Keratinocyte (primary cell): ENCODE measurements at regions not wholly inside any gene's neighbourhood (a gene's known extent, or its start where the extent isn't known, plus 50 kb on each side); places are given as distances from the start of the nearest gene placed in this dataset.

ENCODE experiments used
- DNase-seq: peaks from one replicate; pipeline ENCODE4 v3.0.0-alpha.2; 2011; ENCODE audit warnings: low read depth, missing footprints, low spot score
- FAIRE-seq: peaks from 2 replicates; lab custom pipeline; 2011; peaks lifted over from hg19 to GRCh38; lab: Jason Lieb, UNC
- H2AFZ ChIP-seq: 2 replicates; pipeline ENCODE4 v1.6.0; 2012; ENCODE audit warnings: low read length, control low read depth, inconsistent platforms; ENCODE audit not compliant: control insufficient read depth
- H3K27ac ChIP-seq: 2 replicates; pipeline ENCODE4 v1.5.1; 2011; ENCODE audit warnings: low read length; ENCODE audit not compliant: control insufficient read depth, insufficient read depth
- H3K27me3 ChIP-seq: 3 replicates; pipeline ENCODE4 v1.6.0; 2011; ENCODE audit warnings: low read length; ENCODE audit not compliant: control insufficient read depth, insufficient read depth; ENCODE audit errors: extremely low read depth
- H3K36me3 ChIP-seq, 2 experiments: 2 replicates in 1 of 2; 3 replicates in 1 of 2; pipeline ENCODE4 v1.5.1; 2011; ENCODE audit warnings: low read length in 2 of 2, mild to moderate bottlenecking in 1 of 2; ENCODE audit not compliant: control insufficient read depth in 2 of 2, insufficient read depth in 2 of 2; ENCODE audit errors: extremely low read depth in 1 of 2
- H3K4me1 ChIP-seq: 3 replicates; pipeline ENCODE4 v1.5.1; 2011; ENCODE audit warnings: low read length; ENCODE audit not compliant: control insufficient read depth, insufficient read depth; ENCODE audit errors: extremely low read depth
- H3K4me2 ChIP-seq: 3 replicates; pipeline ENCODE4 v1.6.0; 2011; ENCODE audit warnings: low read depth, low read length; ENCODE audit not compliant: control insufficient read depth, insufficient read depth; ENCODE audit errors: extremely low read depth
- H3K4me3 ChIP-seq, 3 experiments: fragments of 200-600 bp in 1 of 3; sonication (generic) in 1 of 3; 2 replicates in 2 of 3; 3 replicates in 1 of 3; pipeline ENCODE4 v1.5.1; 2011 to 2016; ENCODE audit warnings: low read length in 3 of 3, mild to moderate bottlenecking in 3 of 3, control low read depth in 2 of 3, inconsistent platforms in 1 of 3, low read depth in 1 of 3, mixed read lengths in 1 of 3, mixed run types in 1 of 3, moderate library complexity in 1 of 3; ENCODE audit not compliant: control insufficient read depth in 2 of 3, insufficient read depth in 2 of 3; ENCODE audit errors: extremely low read depth in 1 of 3
- H3K79me2 ChIP-seq: 2 replicates; pipeline ENCODE4 v1.6.0; 2012; ENCODE audit warnings: low read length; ENCODE audit not compliant: control insufficient read depth, insufficient read depth
- H3K9ac ChIP-seq: 3 replicates; pipeline ENCODE4 v1.6.0; 2011; ENCODE audit warnings: low read length; ENCODE audit not compliant: control insufficient read depth, insufficient read depth; ENCODE audit errors: extremely low read depth
- H3K9me1 ChIP-seq: 3 replicates; pipeline ENCODE4 v1.6.0; 2011; ENCODE audit warnings: low read length; ENCODE audit not compliant: control insufficient read depth, insufficient read depth; ENCODE audit errors: extremely low read depth
- H3K9me3 ChIP-seq: 2 replicates; pipeline ENCODE4 v1.5.1; 2012; ENCODE audit warnings: low read depth, low read length; ENCODE audit not compliant: control insufficient read depth
- H4K20me1 ChIP-seq: 3 replicates; pipeline ENCODE4 v1.6.0; 2011; ENCODE audit warnings: low read length; ENCODE audit not compliant: control insufficient read depth, insufficient read depth; ENCODE audit errors: extremely low read depth
- CTCF ChIP-seq, 3 experiments: IDR thresholded peaks in 1 of 3; conservative IDR thresholded peaks in 1 of 3; optimal IDR thresholded peaks in 1 of 3; 2 replicates in 2 of 3; 3 replicates in 1 of 3; pipeline versions ENCODE3 to v1.5.1; 2011; ENCODE audit warnings: low read length in 3 of 3, mild to moderate bottlenecking in 3 of 3, moderate library complexity in 2 of 3, control low read depth in 1 of 3, inconsistent platforms in 1 of 3; ENCODE audit not compliant: insufficient read depth in 2 of 3; ENCODE audit errors: extremely low read depth in 1 of 3
- EZH2 ChIP-seq: IDR thresholded peaks from one replicate; pipeline ENCODE4 v1.6.1; 2012; ENCODE audit warnings: inconsistent platforms, mild to moderate bottlenecking, low read length, moderate library complexity
- dilution Hi-C: fragments of 300-500 bp; cut with MboI; formaldehyde crosslinking; loops from one replicate; pipeline ENCODE4 v1.7.0; 2020; ENCODE audit warnings: low sequenced_read_pairs; ENCODE audit not compliant: extremely low pct_ligation_motif_present

GRCh38 chr13:87981416-87981815 lies 310.2 kb downstream of the SLITRK5 start:
- dilution Hi-C loops: no loop called here
- Histone ChIP-seq H3K36me3 (no peaks in the 10 kb centered on the region), H3K4me2 (no peak overlapping the region), H3K4me3 (no peak overlapping the region), H3K9me1 (no peaks in the 10 kb centered on the region), H3K27me3 (no peaks in the 10 kb centered on the region), H4K20me1 (no peaks in the 10 kb centered on the region), H3K79me2 (no peaks in the 10 kb centered on the region), H3K4me1 (no peaks in the 10 kb centered on the region), H3K9ac (no peak overlapping the region), H3K27ac (no peak overlapping the region), H2AFZ (no peak overlapping the region), H3K9me3 (no peaks in the 10 kb centered on the region)
- FAIRE-seq (no peak), DNase-seq (no peak)
- TF ChIP-seq CTCF (optimal IDR thresholded peaks at IDR 0.05 in 1 of 3, IDR thresholded peaks at IDR 0.05 in 1 of 3, conservative IDR thresholded peaks at IDR 0.05 in 1 of 3; ENCODE audit: extremely low read depth in 1 of 3, insufficient read depth in 2 of 3, low read length in 3 of 3): no peak
- no peak for TF ChIP-seq EZH2

GRCh38 chr13:87982400-87982799 lies 311.2 kb downstream of the SLITRK5 start:
- Histone ChIP-seq H2AFZ (no peak overlapping the region), H3K9me3 (no peaks in the 10 kb centered on the region), H3K4me1 (no peaks in the 10 kb centered on the region), H3K4me2 (no peak overlapping the region), H3K9ac (no peak overlapping the region), H3K36me3 (no peaks in the 10 kb centered on the region), H3K27ac (no peak overlapping the region), H4K20me1 (no peaks in the 10 kb centered on the region), H3K9me1 (no peaks in the 10 kb centered on the region), H3K79me2 (no peaks in the 10 kb centered on the region), H3K27me3 (no peaks in the 10 kb centered on the region), H3K4me3 (no peak overlapping the region)
- dilution Hi-C loops: no loop called here
- DNase-seq (no peak), FAIRE-seq (no peak)
- TF ChIP-seq EZH2 (no peak), CTCF (optimal IDR thresholded peaks at IDR 0.05 in 1 of 3, IDR thresholded peaks at IDR 0.05 in 1 of 3, conservative IDR thresholded peaks at IDR 0.05 in 1 of 3; ENCODE audit: extremely low read depth in 1 of 3, insufficient read depth in 2 of 3, low read length in 3 of 3) (no peak)
